ENCODE measurements at regions not wholly inside any gene's neighbourhood (a gene's known extent, or its start where the extent isn't known, plus 50 kb on each side); places are given as distances from the start of the nearest gene placed in this dataset.

GRCh38 chr2:155692106-155692505, 640.4 kb downstream of the NR4A2 start:
- Histone ChIP-seq H3K36me3 (ENCODE audit: control insufficient read depth in 2 of 2, insufficient read depth in 1 of 2, low read length in 2 of 2) (no peaks in the 10 kb centered on the region), H3K4me3 (ENCODE audit: low read depth, low read length) (no peak overlapping the region), H3K27ac (ENCODE audit: extremely low read depth, low read depth, low read length) (no peak overlapping the region), H3K4me1 (ENCODE audit: control insufficient read depth, insufficient read depth, low read length) (no peaks in the 10 kb centered on the region), H3K9me3 (ENCODE audit: control insufficient read depth, insufficient read depth, low read depth, low read length) (no peaks in the 10 kb centered on the region)
- TF ChIP-seq ZNF16 (tag by site-specific recombination; IDR thresholded peaks at IDR 0.05; ENCODE audit: low read depth) (no peak), GLIS1 (tag by site-specific recombination; IDR thresholded peaks at IDR 0.05) (no peak), ZNF423 (tag by site-specific recombination; IDR thresholded peaks at IDR 0.05) (no peak), PRDM4 (tag by site-specific recombination; IDR thresholded peaks at IDR 0.05) (no peak), ZNF140 (tag by site-specific recombination; IDR thresholded peaks at IDR 0.05) (no peak), ZNF549 (tag by site-specific recombination; IDR thresholded peaks at IDR 0.05) (no peak), ZNF433 (tag by site-specific recombination; IDR thresholded peaks at IDR 0.05; ENCODE audit: low read depth) (no peak)
- TF ChIP-seq, protein P1, sequence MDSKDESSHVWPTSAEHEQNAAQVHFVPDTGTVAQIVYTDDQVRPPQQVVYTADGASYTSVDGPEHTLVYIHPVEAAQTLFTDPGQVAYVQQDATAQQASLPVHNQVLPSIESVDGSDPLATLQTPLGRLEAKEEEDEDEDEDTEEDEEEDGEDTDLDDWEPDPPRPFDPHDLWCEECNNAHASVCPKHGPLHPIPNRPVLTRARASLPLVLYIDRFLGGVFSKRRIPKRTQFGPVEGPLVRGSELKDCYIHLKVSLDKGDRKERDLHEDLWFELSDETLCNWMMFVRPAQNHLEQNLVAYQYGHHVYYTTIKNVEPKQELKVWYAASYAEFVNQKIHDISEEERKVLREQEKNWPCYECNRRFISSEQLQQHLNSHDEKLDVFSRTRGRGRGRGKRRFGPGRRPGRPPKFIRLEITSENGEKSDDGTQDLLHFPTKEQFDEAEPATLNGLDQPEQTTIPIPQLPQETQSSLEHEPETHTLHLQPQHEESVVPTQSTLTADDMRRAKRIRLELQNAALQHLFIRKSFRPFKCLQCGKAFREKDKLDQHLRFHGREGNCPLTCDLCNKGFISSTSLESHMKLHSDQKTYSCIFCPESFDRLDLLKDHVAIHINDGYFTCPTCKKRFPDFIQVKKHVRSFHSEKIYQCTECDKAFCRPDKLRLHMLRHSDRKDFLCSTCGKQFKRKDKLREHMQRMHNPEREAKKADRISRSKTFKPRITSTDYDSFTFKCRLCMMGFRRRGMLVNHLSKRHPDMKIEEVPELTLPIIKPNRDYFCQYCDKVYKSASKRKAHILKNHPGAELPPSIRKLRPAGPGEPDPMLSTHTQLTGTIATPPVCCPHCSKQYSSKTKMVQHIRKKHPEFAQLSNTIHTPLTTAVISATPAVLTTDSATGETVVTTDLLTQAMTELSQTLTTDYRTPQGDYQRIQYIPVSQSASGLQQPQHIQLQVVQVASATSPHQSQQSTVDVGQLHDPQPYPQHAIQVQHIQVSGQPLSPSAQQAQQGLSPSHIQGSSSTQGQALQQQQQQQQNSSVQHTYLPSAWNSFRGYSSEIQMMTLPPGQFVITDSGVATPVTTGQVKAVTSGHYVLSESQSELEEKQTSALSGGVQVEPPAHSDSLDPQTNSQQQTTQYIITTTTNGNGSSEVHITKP (tag by site-specific recombination; IDR thresholded peaks at IDR 0.05), result no peak
- POLR2A ChIA-PET, result no interaction called here
- CTCF ChIA-PET, result no interaction called here

- ChIA-PET CTCF (no interaction called here), POLR2A (no interaction called here)
- Histone ChIP-seq H3K27ac (ENCODE audit: extremely low read depth, low read depth, low read length) (no peak overlapping the region), H3K4me1 (ENCODE audit: control insufficient read depth, insufficient read depth, low read length) (no peaks in the 10 kb centered on the region), H3K4me3 (ENCODE audit: low read depth, low read length) (no peak overlapping the region), H3K9me3 (ENCODE audit: control insufficient read depth, insufficient read depth, low read depth, low read length) (no peaks in the 10 kb centered on the region), H3K36me3 (ENCODE audit: control insufficient read depth in 2 of 2, insufficient read depth in 1 of 2, low read length in 2 of 2) (no peaks in the 10 kb centered on the region)
- TF ChIP-seq HOXD13 (CRISPR knock-in tag; IDR thresholded peaks at IDR 0.05; ENCODE audit: borderline replicate concordance) (no peak), GFI1B (tag by site-specific recombination; IDR thresholded peaks at IDR 0.05) (no peak), ZNF16 (tag by site-specific recombination; IDR thresholded peaks at IDR 0.05; ENCODE audit: low read depth) (no peak)
Measured at GRCh38 chr2:155690785-155691184, 641.7 kb downstream of the NR4A2 start.

GRCh38 chr2:155689791-155690190, 642.7 kb downstream of the NR4A2 start:
- no peak overlapping the region for H3K4me3 ChIP-seq (ENCODE audit: low read depth, low read length)
- no peak overlapping the region for H3K27ac ChIP-seq (ENCODE audit: extremely low read depth, low read depth, low read length)
- no peaks in the 10 kb centered on the region for H3K4me1 ChIP-seq (ENCODE audit: control insufficient read depth, insufficient read depth, low read length)
- POLR2A ChIA-PET, result no interaction called here
- CTCF ChIA-PET, result no interaction called here
- H3K9me3 ChIP-seq (ENCODE audit: control insufficient read depth, insufficient read depth, low read depth, low read length), result no peaks in the 10 kb centered on the region
- H3K36me3 ChIP-seq (ENCODE audit: control insufficient read depth in 2 of 2, insufficient read depth in 1 of 2, low read length in 2 of 2), result no peaks in the 10 kb centered on the region
- TF ChIP-seq ZNF660 (tag by site-specific recombination; IDR thresholded peaks at IDR 0.05), result no peak
- no peak for TF ChIP-seq GLI2 (tag by site-specific recombination; IDR thresholded peaks at IDR 0.05; ENCODE audit: borderline replicate concordance, low read depth)
- no peak for TF ChIP-seq REST (tag by site-specific recombination; IDR thresholded peaks at IDR 0.05)
- no peak for TF ChIP-seq PBX3 (CRISPR knock-in tag; IDR thresholded peaks at IDR 0.05)
- TF ChIP-seq ZNF785 (tag by site-specific recombination; IDR thresholded peaks at IDR 0.05), result no peak
- TF ChIP-seq ZNF621 (tag by site-specific recombination; IDR thresholded peaks at IDR 0.05), result no peak
- no peak for TF ChIP-seq ZNF112 (tag by site-specific recombination; IDR thresholded peaks at IDR 0.05)
- TF ChIP-seq SCRT1 (tag by site-specific recombination; IDR thresholded peaks at IDR 0.05; ENCODE audit: borderline replicate concordance), result no peak
- no peak for TF ChIP-seq SP3 (tag by site-specific recombination; IDR thresholded peaks at IDR 0.05)
- no peak for TF ChIP-seq ZNF423 (tag by site-specific recombination; IDR thresholded peaks at IDR 0.05)
- TF ChIP-seq OSR2 (tag by site-specific recombination; IDR thresholded peaks at IDR 0.05), result no peak
- TF ChIP-seq ZNF157 (tag by site-specific recombination; IDR thresholded peaks at IDR 0.05), result no peak
- TF ChIP-seq ZBTB17 (tag by site-specific recombination; IDR thresholded peaks at IDR 0.05), result no peak
- no peak for TF ChIP-seq MYNN (tag by site-specific recombination; IDR thresholded peaks at IDR 0.05; ENCODE audit: borderline replicate concordance)
